ENCODE measurements at regions not wholly inside any gene's neighbourhood (a gene's known extent, or its start where the extent isn't known, plus 50 kb on each side); places are given as distances from the start of the nearest gene placed in this dataset.

- Histone ChIP-seq H3K27ac (no peak overlapping the region), H3K36me3 (no peaks in the 10 kb centered on the region), H3K9me3 (no peaks in the 10 kb centered on the region), H3K4me1 (no peaks in the 10 kb centered on the region), H3K4me3 (no peak overlapping the region), H3K27me3 (no peaks in the 10 kb centered on the region), H3K9ac (ENCODE audit: low read depth in 2 of 2, low read length in 2 of 2) (no peak overlapping the region)
- intact Hi-C loops (cut with DNase I): no loop called here
- DNase-seq: no peak
- TF ChIP-seq CTCF (IDR thresholded peaks at IDR 0.05): no peak
Measured at GRCh38 chr6:23302514-23302913, 733.1 kb downstream of the HDGFL1 start.

DNA sequence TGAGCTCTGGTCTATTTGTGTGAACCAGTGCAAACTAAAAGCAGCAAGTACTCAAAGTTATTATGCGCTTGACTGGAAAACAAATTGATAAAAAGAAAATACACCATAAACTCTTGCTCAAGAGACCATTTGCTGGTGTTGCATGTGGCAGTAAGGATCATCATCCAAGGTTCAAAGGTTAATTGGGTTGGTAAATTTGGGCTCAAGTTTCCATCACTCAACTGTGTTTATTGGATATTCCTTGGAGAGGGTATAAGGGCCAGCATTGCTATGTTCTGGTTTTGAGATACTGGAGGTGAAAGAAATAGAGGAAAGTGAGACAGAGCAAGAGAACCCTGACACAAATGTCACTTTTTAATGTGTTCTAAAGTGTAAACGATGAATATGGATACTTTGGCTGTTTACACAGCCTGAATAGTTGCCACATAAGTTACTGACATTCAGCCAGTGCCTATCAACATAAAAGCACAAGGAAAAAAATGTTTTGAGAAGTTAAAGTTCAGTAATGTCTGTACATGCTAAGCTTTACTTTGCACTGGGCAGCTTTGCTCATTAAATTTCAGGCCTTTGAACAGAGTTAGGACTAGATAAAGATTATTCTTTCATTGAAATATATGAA lies 736.1 kb downstream of the HDGFL1 start:
- Histone ChIP-seq H3K27ac (no peak overlapping the region), H3K27me3 (no peaks in the 10 kb centered on the region), H3K4me1 (no peaks in the 10 kb centered on the region), H3K4me3 (no peak overlapping the region), H3K9me3 (no peaks in the 10 kb centered on the region), H3K9ac (ENCODE audit: low read depth in 2 of 2, low read length in 2 of 2) (no peak overlapping the region), H3K36me3 (no peaks in the 10 kb centered on the region)
- intact Hi-C loops (cut with DNase I): no loop called here
- no peak for TF ChIP-seq CTCF (IDR thresholded peaks at IDR 0.05)
- no peak for DNase-seq

- DNase-seq: no peak
- Histone ChIP-seq H3K36me3 (no peaks in the 10 kb centered on the region), H3K4me3 (no peak overlapping the region), H3K27me3 (no peaks in the 10 kb centered on the region), H3K27ac (no peak overlapping the region), H3K9ac (ENCODE audit: low read depth in 2 of 2, low read length in 2 of 2) (no peak overlapping the region), H3K4me1 (no peaks in the 10 kb centered on the region), H3K9me3 (no peaks in the 10 kb centered on the region)
- intact Hi-C loops (cut with DNase I): no loop called here
- TF ChIP-seq CTCF (IDR thresholded peaks at IDR 0.05): no peak
Measured at GRCh38 chr6:23306251-23306950, 737.0 kb downstream of the HDGFL1 start.

- intact Hi-C loops (cut with DNase I): no loop called here
- H3K27me3 ChIP-seq: no peaks in the 10 kb centered on the region
- DNase-seq: no peak
- no peak for TF ChIP-seq CTCF (IDR thresholded peaks at IDR 0.05)
- no peaks in the 10 kb centered on the region for H3K4me1 ChIP-seq
- H3K36me3 ChIP-seq: no peaks in the 10 kb centered on the region
- H3K4me3 ChIP-seq: no peak overlapping the region
- no peak overlapping the region for H3K9ac ChIP-seq (ENCODE audit: low read depth in 2 of 2, low read length in 2 of 2)
- no peak overlapping the region for H3K27ac ChIP-seq
- no peaks in the 10 kb centered on the region for H3K9me3 ChIP-seq
Measured at GRCh38 chr6:23307516-23307915, 738.1 kb downstream of the HDGFL1 start.

GRCh38 chr6:23308166-23308565 lies 738.8 kb downstream of the HDGFL1 start:
- TF ChIP-seq CTCF (IDR thresholded peaks at IDR 0.05): no peak
- Histone ChIP-seq H3K9ac (ENCODE audit: low read depth in 2 of 2, low read length in 2 of 2) (no peak overlapping the region), H3K4me3 (no peak overlapping the region), H3K36me3 (no peaks in the 10 kb centered on the region), H3K4me1 (no peaks in the 10 kb centered on the region), H3K27me3 (no peaks in the 10 kb centered on the region), H3K9me3 (no peaks in the 10 kb centered on the region), H3K27ac (no peak overlapping the region)
- DNase-seq: no peak
- intact Hi-C loops (cut with DNase I): no loop called here
